ENCODE measurements at regions not wholly inside any gene's neighbourhood (a gene's known extent, or its start where the extent isn't known, plus 50 kb on each side); places are given as distances from the start of the nearest gene placed in this dataset.
"Not testable (repeated sequence)": the region's sequence is repeated elsewhere in the genome, so short reads cannot be mapped to it uniquely, and the experiment has no call there.

- no peak for DNase-seq (ENCODE audit: low spot score)
Observed at GRCh38 chr2:183998797-183999190, 599.5 kb upstream of the ZNF804A start.

GRCh38 chr2:184004289-184004947 is 593.9 kb upstream of the ZNF804A start:
- DNase-seq (ENCODE audit: low spot score) = no peak

- DNase-seq (ENCODE audit: low spot score) = no peak
Observed at GRCh38 chr2:184004948-184005672, 593.2 kb upstream of the ZNF804A start.

GRCh38 chr2:184006998-184007397 is 591.3 kb upstream of the ZNF804A start:
- no peak for DNase-seq (ENCODE audit: low spot score)

- no peak for DNase-seq (ENCODE audit: low spot score)
Observed at GRCh38 chr2:184026961-184027360, 571.4 kb upstream of the ZNF804A start.

- DNase-seq (ENCODE audit: low spot score) = no peak
Observed at GRCh38 chr2:184030245-184030644, 568.1 kb upstream of the ZNF804A start.

- no peak for DNase-seq (ENCODE audit: low spot score)
Observed at GRCh38 chr2:184030989-184031388, 567.3 kb upstream of the ZNF804A start.

GRCh38 chr2:184031402-184032147 is 566.8 kb upstream of the ZNF804A start:
- DNase-seq (ENCODE audit: low spot score) = no peak

GRCh38 chr2:184032983-184033382 is 565.3 kb upstream of the ZNF804A start:
- no peak for DNase-seq (ENCODE audit: low spot score)

GRCh38 chr2:184037273-184037672 is 561.1 kb upstream of the ZNF804A start:
- DNase-seq (ENCODE audit: low spot score) = no peak

- DNase-seq (ENCODE audit: low spot score) = no peak
Observed at GRCh38 chr2:184039493-184039892, 558.8 kb upstream of the ZNF804A start.

GRCh38 chr2:184040230-184040629 is 558.1 kb upstream of the ZNF804A start:
- DNase-seq (ENCODE audit: low spot score) = no peak

- DNase-seq (ENCODE audit: low spot score) = peak; percentile 55
Observed at GRCh38 chr2:184041077-184041476, 557.3 kb upstream of the ZNF804A start.

- DNase-seq (ENCODE audit: low spot score) = no peak
Observed at GRCh38 chr2:184041777-184042176, 556.6 kb upstream of the ZNF804A start.

- no peak for DNase-seq (ENCODE audit: low spot score)
Observed at GRCh38 chr2:184047536-184047935, 550.8 kb upstream of the ZNF804A start.

- no peak for DNase-seq (ENCODE audit: low spot score)
Observed at GRCh38 chr2:184049566-184049965, 548.8 kb upstream of the ZNF804A start.

- peak; percentile 35 for DNase-seq (ENCODE audit: low spot score)
Observed at GRCh38 chr2:184053326-184053725, 545.0 kb upstream of the ZNF804A start.

- DNase-seq (ENCODE audit: low spot score) = not testable (repeated sequence)
Observed at GRCh38 chr2:184054419-184054818, 543.9 kb upstream of the ZNF804A start.

- no peak for DNase-seq (ENCODE audit: low spot score)
Observed at GRCh38 chr2:184057910-184058309, 540.4 kb upstream of the ZNF804A start.

GRCh38 chr2:184060268-184060667 is 538.1 kb upstream of the ZNF804A start:
- not testable (repeated sequence) for DNase-seq (ENCODE audit: low spot score)

- no peak for DNase-seq (ENCODE audit: low spot score)
Observed at GRCh38 chr2:184067502-184067901, 530.8 kb upstream of the ZNF804A start.

- DNase-seq (ENCODE audit: low spot score) = no peak
Observed at GRCh38 chr2:184072470-184072869, 525.9 kb upstream of the ZNF804A start.

- no peak for DNase-seq (ENCODE audit: low spot score)
Observed at GRCh38 chr2:184078496-184078895, 519.8 kb upstream of the ZNF804A start.

All from A172 (cell line).